Transverse colon (tissue), 3 donors: ENCODE measurements at regions not wholly inside any gene's neighbourhood (a gene's known extent, or its start where the extent isn't known, plus 50 kb on each side); places are given as distances from the start of the nearest gene placed in this dataset.

Experiments
- CTCF ChIP-seq, 5 experiments: fragments of 200-600 bp in 3 of 5; fragments of 450-650 bp in 2 of 5; sonication (generic) in 3 of 5; IDR thresholded peaks; 1 replicate in 2 of 5; 2 replicates in 3 of 5; pipeline ENCODE4 v1.5.1; 2016 to 2017; ENCODE audit warnings: antibody characterized with exemption in 5 of 5, inconsistent platforms in 3 of 5, mild to moderate bottlenecking in 2 of 5, moderate library complexity in 1 of 5
- POLR2A ChIP-seq: fragments of 450-650 bp; IDR thresholded peaks from one replicate; pipeline ENCODE4 v1.6.1; 2016; ENCODE audit warnings: antibody characterized with exemption, mild to moderate bottlenecking, moderate library complexity

DNA sequence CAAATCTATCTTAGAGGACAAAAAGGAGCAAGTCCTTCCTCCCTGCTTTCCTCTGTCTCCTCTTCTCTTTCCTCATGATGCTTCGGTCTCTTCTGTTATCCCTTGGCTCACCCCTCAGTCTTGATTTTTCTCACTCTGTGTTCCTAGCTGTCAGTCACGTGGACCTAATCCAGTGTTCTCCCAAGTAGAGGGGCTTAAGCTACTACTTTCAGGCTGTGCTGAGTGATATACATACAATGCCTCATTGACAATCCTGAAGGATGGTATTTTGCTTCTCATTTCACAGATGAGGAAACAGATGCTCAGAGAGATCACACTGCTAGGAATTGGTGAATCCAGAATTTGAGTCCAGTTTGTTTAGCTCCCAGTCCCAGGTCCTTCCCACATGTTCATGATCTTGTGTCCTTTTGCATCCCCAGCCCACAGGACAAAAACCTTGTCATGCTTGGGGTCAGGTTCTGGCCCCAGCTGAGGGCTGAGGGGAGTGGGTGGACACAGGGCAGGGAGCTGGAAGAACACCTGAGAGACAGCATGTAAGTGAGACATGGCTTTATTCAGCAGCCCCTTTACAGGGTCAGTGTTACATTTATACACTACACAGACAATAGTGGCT lies 50.5 kb upstream of the KMT2E start:
- TF ChIP-seq CTCF (IDR thresholded peaks at IDR 0.05) = no peak
- no peak for TF ChIP-seq POLR2A
